ENCODE measurements at regions not wholly inside any gene's neighbourhood (a gene's known extent, or its start where the extent isn't known, plus 50 kb on each side); places are given as distances from the start of the nearest gene placed in this dataset.

GRCh38 chr6:121828146-121828886 lies 392.9 kb downstream of the GJA1 start:
- Histone ChIP-seq H4K20me1 (ENCODE audit: insufficient read depth, low read length, poor library complexity, severe bottlenecking) (no peaks in the 10 kb centered on the region), H3K79me2 (ENCODE audit: insufficient read depth, low read length) (no peaks in the 10 kb centered on the region), H3K4me3 (ENCODE audit: low read length, poor library complexity, severe bottlenecking) (no peak overlapping the region), H3K9me3 (ENCODE audit: insufficient read depth, low read depth, low read length) (no peaks in the 10 kb centered on the region), H3K36me3 (ENCODE audit: insufficient read depth, low read length) (no peaks in the 10 kb centered on the region), H3K4me1 (ENCODE audit: insufficient read depth, low read length, poor library complexity, severe bottlenecking) (no peaks in the 10 kb centered on the region), H3K9ac (ENCODE audit: low read depth, low read length, poor library complexity, severe bottlenecking) (no peak overlapping the region), H3K27me3 (ENCODE audit: insufficient read depth, low read length, poor library complexity, severe bottlenecking) (no peaks in the 10 kb centered on the region), H2AFZ (ENCODE audit: low read length) (no peak overlapping the region), H3F3A (ENCODE audit: low read depth) (no peaks in the 10 kb centered on the region), H3K9me2 (replicated peaks; ENCODE audit: low read depth, low read length) (no peaks in the 10 kb centered on the region), H3K4me2 (ENCODE audit: low read depth, low read length, poor library complexity, severe bottlenecking) (no peak overlapping the region)
- no peak for TF ChIP-seq EZH2phosphoT487 (IDR thresholded peaks at IDR 0.05; ENCODE audit: borderline replicate concordance)

- Histone ChIP-seq H2AFZ (ENCODE audit: low read length) (no peak overlapping the region), H3F3A (ENCODE audit: low read depth) (no peaks in the 10 kb centered on the region), H3K4me3 (ENCODE audit: low read length, poor library complexity, severe bottlenecking) (no peak overlapping the region), H3K4me2 (ENCODE audit: low read depth, low read length, poor library complexity, severe bottlenecking) (no peak overlapping the region), H3K9me3 (ENCODE audit: insufficient read depth, low read depth, low read length) (no peaks in the 10 kb centered on the region), H3K79me2 (ENCODE audit: insufficient read depth, low read length) (no peaks in the 10 kb centered on the region), H3K4me1 (ENCODE audit: insufficient read depth, low read length, poor library complexity, severe bottlenecking) (no peaks in the 10 kb centered on the region), H3K27me3 (ENCODE audit: insufficient read depth, low read length, poor library complexity, severe bottlenecking) (no peaks in the 10 kb centered on the region), H3K36me3 (ENCODE audit: insufficient read depth, low read length) (no peaks in the 10 kb centered on the region), H4K20me1 (ENCODE audit: insufficient read depth, low read length, poor library complexity, severe bottlenecking) (no peaks in the 10 kb centered on the region), H3K9ac (ENCODE audit: low read depth, low read length, poor library complexity, severe bottlenecking) (no peak overlapping the region), H3K9me2 (replicated peaks; ENCODE audit: low read depth, low read length) (no peaks in the 10 kb centered on the region)
- TF ChIP-seq EZH2phosphoT487 (IDR thresholded peaks at IDR 0.05; ENCODE audit: borderline replicate concordance) (no peak), CTCF (conservative IDR thresholded peaks at IDR 0.05; ENCODE audit: low read length) (no peak)
Observed at GRCh38 chr6:121830736-121831135, 395.3 kb downstream of the GJA1 start.

GRCh38 chr6:121835662-121836061 lies 400.2 kb downstream of the GJA1 start:
- Histone ChIP-seq H3K9me2 (replicated peaks; ENCODE audit: low read depth, low read length) (no peaks in the 10 kb centered on the region), H4K20me1 (ENCODE audit: insufficient read depth, low read length, poor library complexity, severe bottlenecking) (no peaks in the 10 kb centered on the region), H3K4me2 (ENCODE audit: low read depth, low read length, poor library complexity, severe bottlenecking) (no peak overlapping the region), H2AFZ (ENCODE audit: low read length) (no peak overlapping the region), H3K9ac (ENCODE audit: low read depth, low read length, poor library complexity, severe bottlenecking) (no peak overlapping the region), H3K9me3 (ENCODE audit: insufficient read depth, low read depth, low read length) (no peaks in the 10 kb centered on the region), H3K4me3 (ENCODE audit: low read length, poor library complexity, severe bottlenecking) (no peak overlapping the region), H3K36me3 (ENCODE audit: insufficient read depth, low read length) (no peaks in the 10 kb centered on the region), H3K79me2 (ENCODE audit: insufficient read depth, low read length) (no peaks in the 10 kb centered on the region), H3F3A (ENCODE audit: low read depth) (no peaks in the 10 kb centered on the region), H3K4me1 (ENCODE audit: insufficient read depth, low read length, poor library complexity, severe bottlenecking) (peaks cover 10% of the 10 kb centered on the region), H3K27me3 (ENCODE audit: insufficient read depth, low read length, poor library complexity, severe bottlenecking) (no peaks in the 10 kb centered on the region)
- TF ChIP-seq CTCF (conservative IDR thresholded peaks at IDR 0.05; ENCODE audit: low read length) (no peak), EZH2phosphoT487 (IDR thresholded peaks at IDR 0.05; ENCODE audit: borderline replicate concordance) (no peak)

Data from Loucy (cell line).